ENCODE measurements at regions not wholly inside any gene's neighbourhood (a gene's known extent, or its start where the extent isn't known, plus 50 kb on each side); places are given as distances from the start of the nearest gene placed in this dataset.

DNA sequence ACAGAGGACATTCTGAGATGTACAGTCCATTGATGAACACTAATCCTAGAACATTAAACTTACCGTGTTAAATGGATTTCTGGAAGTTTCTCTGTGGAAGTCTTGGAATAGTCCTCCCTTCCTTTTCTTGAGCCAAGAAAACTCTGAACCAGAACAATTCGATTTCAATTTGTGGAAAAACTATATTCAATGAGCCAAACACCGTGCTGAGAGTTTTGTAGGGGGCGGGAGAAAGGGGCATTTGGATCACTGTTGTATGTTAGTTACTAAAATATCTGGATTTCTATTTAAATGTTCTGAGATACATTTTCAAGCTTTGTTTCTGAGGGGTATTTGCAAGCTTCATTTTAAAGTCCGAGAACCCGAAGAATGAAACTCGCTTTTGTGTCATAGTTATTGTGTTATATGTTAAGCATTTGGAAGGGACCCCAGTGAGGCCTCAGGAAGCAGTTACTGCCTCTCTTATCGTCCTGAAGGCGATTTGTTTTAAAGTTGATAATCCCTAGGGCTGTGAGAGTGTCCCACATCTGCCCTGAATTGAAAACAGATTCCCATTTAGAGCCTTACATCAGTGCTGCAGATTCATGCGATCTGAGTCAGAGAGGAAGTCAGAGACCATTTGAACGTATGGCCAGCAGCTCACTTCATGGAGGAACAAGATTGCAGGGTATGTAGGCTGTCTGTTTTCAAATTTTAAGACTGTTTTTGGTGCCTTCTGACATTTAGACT is 70.8 kb upstream of the SASH1 start:
- peak overlapping the region; percentile 96 for H3K27ac ChIP-seq
- no peaks in the 10 kb centered on the region for H3K27me3 ChIP-seq (replicated peaks)
- H3K36me3 ChIP-seq (replicated peaks), result peaks cover 3% of the 10 kb centered on the region
- peak; percentile 92 for DNase-seq
- no peak for TF ChIP-seq CTCF (IDR thresholded peaks at IDR 0.05; ENCODE audit: low read depth, low read length, missing control alignments)
- H3K4me3 ChIP-seq (ENCODE audit: low read depth, low read length), result peak overlapping the region; percentile 45
- in situ Hi-C loops (cut with HindIII; ENCODE audit: low pct_ligation_motif_present, low sequenced_read_pairs), result loop anchor here (25.0 kb wide), 1 partner anchor 265 kb away; no protein-coding TSS in a partner anchor

GRCh38 chr6:148272597-148272996 is 70.0 kb upstream of the SASH1 start:
- Histone ChIP-seq H3K4me3 (ENCODE audit: low read depth, low read length) (peak overlapping the region; percentile 45), H3K27me3 (replicated peaks) (no peaks in the 10 kb centered on the region), H3K27ac (peak overlapping the region; percentile 96), H3K36me3 (replicated peaks) (peaks cover 7% of the 10 kb centered on the region)
- DNase-seq, result no peak
- TF ChIP-seq CTCF (IDR thresholded peaks at IDR 0.05; ENCODE audit: low read depth, low read length, missing control alignments), result no peak
- in situ Hi-C loops (cut with HindIII; ENCODE audit: low pct_ligation_motif_present, low sequenced_read_pairs), result loop anchor here (25.0 kb wide), 1 partner anchor 265 kb away; no protein-coding TSS in a partner anchor

- no peak for DNase-seq
- H3K27me3 ChIP-seq (replicated peaks), result no peaks in the 10 kb centered on the region
- H3K27ac ChIP-seq, result peak overlapping the region; percentile 37
- H3K4me3 ChIP-seq (ENCODE audit: low read depth, low read length), result no peak overlapping the region
- peaks cover 9% of the 10 kb centered on the region for H3K36me3 ChIP-seq (replicated peaks)
- TF ChIP-seq CTCF (IDR thresholded peaks at IDR 0.05; ENCODE audit: low read depth, low read length, missing control alignments), result peak; percentile 32
- in situ Hi-C loops (cut with HindIII; ENCODE audit: low pct_ligation_motif_present, low sequenced_read_pairs), result loop anchor here (25.0 kb wide), 1 partner anchor 263 kb away; no protein-coding TSS in a partner anchor
These were observed 68.5 kb upstream of the SASH1 start for GRCh38 chr6:148273962-148274752.

- no peak for TF ChIP-seq CTCF (IDR thresholded peaks at IDR 0.05; ENCODE audit: low read depth, low read length, missing control alignments)
- Histone ChIP-seq H3K4me3 (ENCODE audit: low read depth, low read length) (no peak overlapping the region), H3K27ac (no peak overlapping the region), H3K36me3 (replicated peaks) (peaks cover 9% of the 10 kb centered on the region), H3K27me3 (replicated peaks) (no peaks in the 10 kb centered on the region)
- no peak for DNase-seq
- in situ Hi-C loops (cut with HindIII; ENCODE audit: low pct_ligation_motif_present, low sequenced_read_pairs), result loop anchor here (25.0 kb wide), 1 partner anchor 262 kb away; no protein-coding TSS in a partner anchor
These were observed 67.8 kb upstream of the SASH1 start for GRCh38 chr6:148274809-148275208.

DNA sequence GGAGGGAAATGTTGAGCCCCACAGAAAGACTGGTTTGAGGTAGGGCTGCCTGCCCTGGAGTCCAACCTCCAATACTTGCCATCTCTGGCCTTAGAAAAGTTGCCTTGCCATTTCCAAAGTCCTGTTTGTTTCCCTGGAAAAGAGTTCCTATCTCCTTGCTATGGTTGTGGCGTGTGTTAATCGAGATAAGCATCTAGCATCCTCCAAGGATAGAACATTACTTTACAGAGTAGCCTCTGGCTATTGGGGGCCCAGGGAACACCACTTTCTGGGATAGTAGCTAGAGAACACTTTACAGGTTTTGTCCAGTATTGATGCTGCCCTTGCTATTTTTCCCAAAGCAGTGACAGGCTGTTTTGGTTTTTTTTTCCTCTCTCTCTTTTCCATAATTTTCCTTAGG is 57.4 kb upstream of the SASH1 start:
- no peak for TF ChIP-seq CTCF (IDR thresholded peaks at IDR 0.05; ENCODE audit: low read depth, low read length, missing control alignments)
- Histone ChIP-seq H3K27ac (no peak overlapping the region), H3K4me3 (ENCODE audit: low read depth, low read length) (no peak overlapping the region), H3K27me3 (replicated peaks) (no peaks in the 10 kb centered on the region), H3K36me3 (replicated peaks) (peaks cover 10% of the 10 kb centered on the region)
- in situ Hi-C loops (cut with HindIII; ENCODE audit: low pct_ligation_motif_present, low sequenced_read_pairs), result no loop called here
- no peak for DNase-seq

Measured in brain microvascular endothelial cell (primary cell).